HepG2 (cell line): ENCODE measurements at regions not wholly inside any gene's neighbourhood (a gene's known extent, or its start where the extent isn't known, plus 50 kb on each side); places are given as distances from the start of the nearest gene placed in this dataset.

Experiments used
- ARNTL ChIP-seq: sonication (generic); formaldehyde crosslinking; IDR thresholded peaks from 2 replicates; pipeline ENCODE4 v1.4.0; 2020; ENCODE audit warnings: mild to moderate bottlenecking, missing genetic modification reagents
- KMT2A ChIP-seq: sonication (generic); formaldehyde crosslinking; IDR thresholded peaks from 2 replicates; pipeline ENCODE4 v1.4.0; 2020; ENCODE audit warnings: missing genetic modification reagents
- LCORL ChIP-seq, 2 experiments: fragments of 450-650 bp in 1 of 2; sonication (generic) in 1 of 2; formaldehyde crosslinking in 1 of 2; IDR thresholded peaks; 2 replicates each; pipeline versions ENCODE4 v1.5.0 to v1.6.1; 2017 to 2020; ENCODE audit warnings: antibody characterized with exemption in 1 of 2, missing genetic modification reagents in 1 of 2
- MAX ChIP-seq: IDR thresholded peaks from 2 replicates; pipeline ENCODE4 v1.6.1; 2012; ENCODE audit warnings: inconsistent platforms
- PCBP1 ChIP-seq: fragments of 200-400 bp; formaldehyde crosslinking; IDR thresholded peaks from 2 replicates; pipeline ENCODE4 v1.6.1; 2017; ENCODE audit warnings: mild to moderate bottlenecking, low read depth, low read length, borderline replicate concordance
- SKIL ChIP-seq: sonication (generic); formaldehyde crosslinking; IDR thresholded peaks from 2 replicates; pipeline ENCODE4 v1.8.0; 2022; ENCODE audit warnings: missing genetic modification reagents, mild to moderate bottlenecking, moderate library complexity, borderline replicate concordance
- SNAI1 ChIP-seq: sonication (generic); formaldehyde crosslinking; IDR thresholded peaks from 2 replicates; pipeline ENCODE4 v1.5.0; 2020; ENCODE audit warnings: mild to moderate bottlenecking, missing genetic modification reagents, borderline replicate concordance
- SP2 ChIP-seq: sonication (generic); formaldehyde crosslinking; IDR thresholded peaks from 2 replicates; pipeline ENCODE4 v1.5.1; 2020; ENCODE audit warnings: mild to moderate bottlenecking, missing genetic modification reagents
- SP4 ChIP-seq: sonication (generic); formaldehyde crosslinking; IDR thresholded peaks from 2 replicates; pipeline ENCODE4 v1.8.1; 2023; ENCODE audit warnings: mild to moderate bottlenecking, missing genetic modification reagents
- YEATS2 ChIP-seq: sonication (generic); formaldehyde crosslinking; IDR thresholded peaks from 2 replicates; pipeline ENCODE4 v1.4.0; 2020; ENCODE audit warnings: missing genetic modification reagents, borderline replicate concordance
- ZBTB43 ChIP-seq: sonication (generic); formaldehyde crosslinking; conservative IDR thresholded peaks from 2 replicates; pipeline ENCODE4 v1.4.0; 2020; ENCODE audit warnings: missing genetic modification reagents
- ZFP36 ChIP-seq: fragments of 150-350 bp; IDR thresholded peaks from 2 replicates; pipeline ENCODE4 v1.6.1; 2018; ENCODE audit warnings: borderline replicate concordance, low read length, low read depth; ENCODE audit not compliant: partially characterized antibody
- ZMYM2 ChIP-seq: sonication (generic); formaldehyde crosslinking; IDR thresholded peaks from 2 replicates; pipeline ENCODE4 v1.8.0; 2022; ENCODE audit warnings: mild to moderate bottlenecking, missing genetic modification reagents
- ZNF18 ChIP-seq: sonication (generic); formaldehyde crosslinking; IDR thresholded peaks from 2 replicates; pipeline ENCODE4 v1.8.0; 2022; ENCODE audit warnings: mild to moderate bottlenecking, missing genetic modification reagents; ENCODE audit not compliant: insufficient replicate concordance
- ZNF207 ChIP-seq: fragments of 450-650 bp; IDR thresholded peaks from 2 replicates; pipeline ENCODE4 v1.6.1; 2016; ENCODE audit warnings: antibody characterized with exemption, borderline replicate concordance
- ZNF441 ChIP-seq: sonication (generic); formaldehyde crosslinking; IDR thresholded peaks from 2 replicates; pipeline ENCODE4 v1.7.0; 2021; ENCODE audit warnings: missing genetic modification reagents, borderline replicate concordance
- ZNF777 ChIP-seq: sonication (generic); formaldehyde crosslinking; IDR thresholded peaks from 2 replicates; pipeline ENCODE4 v1.4.0; 2020; ENCODE audit warnings: missing genetic modification reagents
- ZNF784 ChIP-seq: sonication (generic); formaldehyde crosslinking; IDR thresholded peaks from 2 replicates; pipeline ENCODE4 v1.5.1; 2020; ENCODE audit warnings: missing genetic modification reagents, mild to moderate bottlenecking, borderline replicate concordance
- ZNF790 ChIP-seq: sonication (generic); formaldehyde crosslinking; IDR thresholded peaks from 2 replicates; pipeline ENCODE4 v1.8.0; 2022; ENCODE audit warnings: missing genetic modification reagents, mild to moderate bottlenecking, borderline replicate concordance
- ZNF83 ChIP-seq: sonication (generic); formaldehyde crosslinking; IDR thresholded peaks from 2 replicates; pipeline ENCODE4 v1.4.0; 2020; ENCODE audit warnings: missing genetic modification reagents, mild to moderate bottlenecking, borderline replicate concordance
- ZNF839 ChIP-seq: sonication (generic); formaldehyde crosslinking; IDR thresholded peaks from 2 replicates; pipeline ENCODE4 v1.4.0; 2020; ENCODE audit warnings: missing genetic modification reagents, mild to moderate bottlenecking, borderline replicate concordance
- ZSCAN12 ChIP-seq: sonication (generic); formaldehyde crosslinking; IDR thresholded peaks from 2 replicates; pipeline ENCODE4 v1.9.0; 2021; ENCODE audit warnings: mild to moderate bottlenecking, missing genetic modification reagents

GRCh38 chr1:58884706-58885661, 101.1 kb upstream of the JUN start (continued):
- TF ChIP-seq SKIL (peak; percentile 100), ZNF839 (no peak), KMT2A (CRISPR knock-in tag) (peak; percentile 75; the same call in 1 of the 2 replicates), ZSCAN12 (CRISPR knock-in tag) (no peak), YEATS2 (CRISPR knock-in tag) (peak; percentile 70; the same call in 1 of the 2 replicates), ZNF784 (CRISPR knock-in tag) (peak; percentile 75; the same call in 1 of the 2 replicates), SNAI1 (peak; percentile 98), SP4 (peak; percentile 44; the same call in 1 of the 2 replicates), ZBTB43 (CRISPR knock-in tag) (peak; percentile 54; the same call in 1 of the 2 replicates), PCBP1 (no peak), ZFP36 (peak; percentile 65), ZNF790 (CRISPR knock-in tag) (0 out of 2 replicates have a peak, but pooled peaks have one; percentile 32), ZMYM2 (CRISPR knock-in tag) (peak; percentile 76; the same call in 1 of the 2 replicates), ZNF18 (CRISPR knock-in tag) (peak; percentile 70), LCORL (IDR thresholded peaks at IDR 0.05) (no peak), LCORL (CRISPR knock-in tag; IDR thresholded peaks at IDR 0.05) (peak; percentile 94), MAX (peak; percentile 82), ZNF207 (no peak), ZNF83 (CRISPR knock-in tag) (no peak), ARNTL (CRISPR knock-in tag) (peak; percentile 97), ZNF777 (CRISPR knock-in tag) (no peak), ZNF441 (CRISPR knock-in tag) (peak; percentile 81; the same call in 1 of the 2 replicates), SP2 (CRISPR knock-in tag) (no peak)
